ES-I3 (cell line): ENCODE measurements at regions not wholly inside any gene's neighbourhood (a gene's known extent, or its start where the extent isn't known, plus 50 kb on each side); places are given as distances from the start of the nearest gene placed in this dataset.
"Not testable (repeated sequence)": the region's sequence is repeated elsewhere in the genome, so short reads cannot be mapped to it uniquely, and the experiment has no call there.

Experiments
- H3K36me3 ChIP-seq: 2 replicates; pipeline ENCODE4 v1.6.1; 2013; ENCODE audit warnings: mild to moderate bottlenecking, low read length, control low read depth, moderate library complexity; ENCODE audit not compliant: insufficient read depth
- H3K4me1 ChIP-seq: 2 replicates; pipeline ENCODE4 v1.6.1; 2013; ENCODE audit warnings: mild to moderate bottlenecking, control low read depth, low read length; ENCODE audit not compliant: insufficient read depth
- H3K9ac ChIP-seq: 2 replicates; pipeline ENCODE4 v1.6.1; 2013; ENCODE audit warnings: low read depth, mild to moderate bottlenecking, low read length, moderate library complexity
- H3K9me3 ChIP-seq: 2 replicates; pipeline ENCODE4 v1.6.1; 2013; ENCODE audit warnings: mild to moderate bottlenecking, low read length, moderate library complexity; ENCODE audit not compliant: control insufficient read depth, insufficient read depth

DNA sequence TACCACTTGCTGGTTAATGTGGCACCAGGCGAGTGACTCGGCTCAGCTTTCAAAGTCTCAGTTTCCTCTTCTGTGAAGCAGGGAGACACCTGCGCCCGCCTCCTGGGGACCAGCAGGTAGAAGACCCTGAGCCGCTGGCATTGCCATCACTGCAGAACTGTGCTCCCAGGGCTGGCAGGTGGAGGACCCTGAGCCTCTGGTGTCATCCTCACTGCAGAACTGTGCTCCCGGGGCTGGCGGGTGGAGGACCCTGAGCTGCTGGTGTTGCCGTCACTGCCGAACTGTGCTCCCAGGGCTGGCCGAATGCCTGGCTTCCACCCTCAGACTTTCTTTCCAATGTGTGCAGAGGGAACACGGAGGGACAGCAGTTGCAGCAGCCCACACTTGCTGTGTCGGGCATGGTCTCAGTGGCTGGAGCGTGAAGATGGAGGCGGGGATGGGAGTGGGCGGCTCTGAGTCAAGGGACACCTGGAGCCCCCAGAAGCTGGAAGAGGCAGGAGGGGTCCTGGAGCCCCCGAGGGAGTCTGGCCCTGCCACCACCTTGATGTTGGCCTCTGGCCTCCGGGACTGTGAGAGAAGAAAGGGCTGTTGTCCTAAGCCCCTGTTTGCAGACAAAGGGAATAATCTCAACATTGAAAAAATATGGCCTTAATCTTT lies 75.8 kb upstream of the METTL9 start:
- Histone ChIP-seq H3K9ac (no peak overlapping the region), H3K9me3 (no peaks in the 10 kb centered on the region), H3K4me1 (peaks cover 18% of the 10 kb centered on the region), H3K36me3 (no peaks in the 10 kb centered on the region; the same call in 1 of the 2 replicates)

DNA sequence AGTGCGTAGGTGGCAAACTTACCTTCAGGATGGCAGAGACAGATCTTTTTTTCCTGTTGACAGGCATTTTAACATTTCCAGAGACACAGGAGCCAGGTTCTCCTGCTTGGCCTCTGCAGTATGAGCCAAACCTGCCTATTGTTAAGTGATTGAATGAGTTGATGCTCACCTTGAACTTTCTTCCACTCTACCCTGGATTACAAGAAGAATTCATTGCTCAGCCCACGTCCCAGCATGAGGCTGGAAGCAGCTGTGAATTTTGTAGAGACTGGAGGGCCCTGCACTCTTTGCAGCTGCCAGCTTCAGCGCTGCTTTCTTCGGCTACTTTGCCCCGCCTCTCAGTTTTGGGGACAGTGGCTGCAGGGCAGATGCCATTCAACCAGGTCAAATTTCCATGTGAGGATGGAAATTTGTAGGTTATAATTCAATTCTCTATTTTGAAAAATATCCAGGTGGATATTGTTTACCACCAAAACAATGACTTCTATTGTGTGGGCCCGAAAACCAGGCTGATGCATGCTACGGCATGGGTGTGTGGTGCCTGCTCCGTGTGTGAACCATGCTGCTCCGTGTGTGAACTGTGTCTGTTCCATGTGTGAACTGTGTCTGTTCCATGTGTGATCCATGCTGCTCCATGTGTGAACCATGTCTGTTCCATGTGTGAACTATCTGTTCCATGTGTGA lies 75.2 kb upstream of the METTL9 start:
- H3K4me1 ChIP-seq: peaks cover 18% of the 10 kb centered on the region
- H3K9me3 ChIP-seq: no peaks in the 10 kb centered on the region
- H3K36me3 ChIP-seq: no peaks in the 10 kb centered on the region; the same call in 1 of the 2 replicates
- no peak overlapping the region for H3K9ac ChIP-seq

DNA sequence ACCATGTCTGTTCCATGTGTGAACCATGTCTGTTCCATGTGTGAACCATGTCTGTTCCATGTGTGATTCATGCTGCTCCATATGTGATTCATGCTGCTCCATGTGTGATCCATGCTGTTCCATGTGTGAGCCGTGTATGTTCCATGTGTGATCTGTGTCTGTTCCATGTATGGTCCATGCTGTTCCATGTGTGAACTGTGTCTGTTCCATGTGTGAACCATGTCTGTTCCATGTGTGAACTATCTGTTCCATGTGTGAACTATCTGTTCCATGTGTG lies 74.7 kb upstream of the METTL9 start:
- H3K9ac ChIP-seq, H3K36me3 ChIP-seq, H3K9me3 ChIP-seq: not testable (repeated sequence)
- peaks cover 18% of the 10 kb centered on the region for H3K4me1 ChIP-seq

DNA sequence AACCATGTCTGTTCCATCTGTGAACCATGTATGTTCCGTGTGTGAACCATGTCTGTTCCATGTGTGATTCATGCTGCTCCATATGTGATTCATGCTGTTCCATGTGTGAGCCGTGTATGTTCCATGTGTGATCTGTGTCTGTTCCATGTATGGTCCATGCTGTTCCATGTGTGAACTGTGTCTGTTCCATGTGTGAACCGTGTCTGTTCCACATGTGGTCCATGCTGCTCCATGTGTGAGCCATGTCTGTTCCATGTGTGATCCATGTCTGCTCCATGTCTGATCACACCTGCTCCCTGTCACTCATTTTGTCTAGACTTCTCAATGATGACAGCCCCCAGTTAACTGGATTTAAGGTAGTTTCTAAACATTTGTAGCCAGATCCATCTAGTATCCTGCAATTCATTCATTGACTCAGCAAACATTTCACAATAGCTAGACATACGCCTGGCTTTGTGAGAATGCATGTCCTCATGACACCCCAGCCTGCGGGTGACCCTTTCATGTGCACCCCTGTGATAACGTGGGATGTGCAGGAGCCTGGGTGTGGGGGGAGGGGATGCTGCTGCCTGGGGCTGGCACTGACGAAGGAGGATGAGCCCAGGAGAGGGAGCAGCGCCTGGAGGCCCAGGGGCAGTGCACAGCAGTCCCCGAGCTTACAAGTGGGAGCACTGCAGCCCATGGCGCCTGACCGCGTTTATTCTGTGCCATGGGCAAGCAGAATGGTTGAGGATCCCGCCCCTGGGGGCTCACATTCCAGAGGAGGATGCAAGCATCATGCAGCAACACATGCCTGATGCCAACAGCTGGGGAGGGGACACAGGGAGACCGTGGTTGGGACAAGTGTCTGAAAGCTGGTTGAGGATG lies 74.1 kb upstream of the METTL9 start:
- H3K4me1 ChIP-seq: peaks cover 18% of the 10 kb centered on the region
- not testable (repeated sequence) for H3K36me3 ChIP-seq, H3K9ac ChIP-seq, H3K9me3 ChIP-seq

DNA sequence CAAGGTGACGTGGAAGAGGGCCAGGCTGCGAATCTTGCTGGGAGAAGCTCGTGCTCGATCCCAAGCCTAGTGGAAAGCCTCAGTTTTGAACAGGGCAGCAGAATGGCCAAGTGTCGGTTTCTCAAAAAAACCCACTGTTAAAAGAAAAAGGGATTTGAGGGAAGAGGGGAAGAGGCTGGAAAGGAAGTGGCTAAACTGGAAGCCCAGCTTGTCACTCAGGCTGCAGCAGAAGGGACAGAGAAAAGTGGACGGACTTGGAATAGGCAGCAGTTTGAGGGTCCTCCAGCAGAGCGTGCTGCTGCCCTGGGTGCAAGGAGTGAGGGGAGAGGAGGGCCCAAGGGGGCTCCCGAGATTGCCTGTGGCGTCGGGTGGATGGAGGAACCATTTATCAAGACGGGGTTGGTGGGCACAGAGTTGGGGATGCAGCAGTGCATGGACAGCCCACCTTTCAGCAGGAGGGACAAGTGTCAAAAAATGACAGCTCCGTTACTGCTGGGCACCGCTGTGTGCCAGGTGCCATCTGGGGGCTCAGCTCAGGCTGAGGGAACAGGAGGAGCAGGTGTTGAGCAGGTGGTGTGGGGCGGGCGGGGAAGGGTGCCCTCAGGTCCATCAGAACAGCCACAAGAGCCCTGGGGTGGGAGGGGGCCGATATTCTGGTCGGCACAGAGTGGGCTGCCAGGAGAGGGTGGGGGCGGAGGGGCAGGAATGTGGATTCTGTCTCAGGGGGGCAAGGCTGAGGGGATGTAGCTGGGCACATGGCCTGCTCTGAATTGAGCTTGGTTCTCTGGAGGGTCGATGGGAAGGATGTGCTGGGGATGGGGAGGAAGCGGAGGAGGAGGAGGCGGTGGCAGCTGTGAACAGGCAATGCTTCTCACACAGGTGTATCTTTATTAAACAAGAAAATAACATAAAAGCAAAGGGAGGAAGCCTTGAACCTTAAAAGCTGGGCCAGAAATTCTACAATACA lies 73.1 kb upstream of the METTL9 start:
- H3K9me3 ChIP-seq, H3K9ac ChIP-seq, H3K36me3 ChIP-seq: not testable (repeated sequence)
- peaks cover 18% of the 10 kb centered on the region for H3K4me1 ChIP-seq

DNA sequence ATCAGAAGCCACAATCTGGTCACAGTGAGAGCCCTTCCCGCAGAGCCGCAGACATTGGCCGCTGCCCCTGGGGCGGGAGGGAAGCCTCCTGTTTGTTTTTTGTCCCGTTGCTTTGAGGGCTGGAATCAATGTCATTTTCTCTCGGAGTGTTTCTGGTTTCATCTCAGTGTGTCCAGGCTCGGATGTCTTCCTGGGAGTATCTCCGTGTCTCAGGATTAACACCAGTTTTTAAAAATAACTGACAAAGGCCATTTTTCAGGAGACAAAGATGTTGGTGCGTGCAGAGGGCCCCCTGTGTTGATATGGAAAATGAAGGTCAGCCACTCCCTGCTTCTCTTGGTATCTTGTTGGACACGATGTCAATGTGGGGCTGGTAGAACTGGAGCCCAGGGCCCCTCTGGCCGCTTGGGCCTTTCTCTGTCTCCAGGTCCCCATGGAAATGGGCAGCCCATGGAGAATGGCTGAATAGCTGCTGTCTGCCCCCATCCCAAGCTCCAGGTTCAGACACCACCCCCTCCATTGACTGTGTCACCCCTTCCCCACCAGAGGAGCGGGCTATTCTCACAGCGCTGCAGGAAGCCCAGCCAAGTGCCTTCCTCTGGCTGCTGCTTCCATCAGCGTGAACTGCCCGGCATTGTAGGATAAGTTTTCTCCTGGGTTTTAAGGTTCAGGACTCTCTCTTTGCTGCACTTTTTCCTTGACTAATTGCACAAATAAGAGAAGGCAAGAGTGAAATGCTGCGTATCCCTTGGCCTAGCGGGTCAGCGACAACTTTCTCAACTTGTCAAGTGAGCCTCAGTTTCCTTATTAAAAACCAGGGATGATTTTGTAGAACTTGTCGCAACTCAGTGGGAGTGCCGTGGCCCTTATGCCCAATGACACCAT lies 72.2 kb upstream of the METTL9 start:
- no peaks in the 10 kb centered on the region for H3K9me3 ChIP-seq
- no peak overlapping the region for H3K9ac ChIP-seq
- H3K4me1 ChIP-seq: peaks cover 18% of the 10 kb centered on the region
- H3K36me3 ChIP-seq: no peaks in the 10 kb centered on the region

DNA sequence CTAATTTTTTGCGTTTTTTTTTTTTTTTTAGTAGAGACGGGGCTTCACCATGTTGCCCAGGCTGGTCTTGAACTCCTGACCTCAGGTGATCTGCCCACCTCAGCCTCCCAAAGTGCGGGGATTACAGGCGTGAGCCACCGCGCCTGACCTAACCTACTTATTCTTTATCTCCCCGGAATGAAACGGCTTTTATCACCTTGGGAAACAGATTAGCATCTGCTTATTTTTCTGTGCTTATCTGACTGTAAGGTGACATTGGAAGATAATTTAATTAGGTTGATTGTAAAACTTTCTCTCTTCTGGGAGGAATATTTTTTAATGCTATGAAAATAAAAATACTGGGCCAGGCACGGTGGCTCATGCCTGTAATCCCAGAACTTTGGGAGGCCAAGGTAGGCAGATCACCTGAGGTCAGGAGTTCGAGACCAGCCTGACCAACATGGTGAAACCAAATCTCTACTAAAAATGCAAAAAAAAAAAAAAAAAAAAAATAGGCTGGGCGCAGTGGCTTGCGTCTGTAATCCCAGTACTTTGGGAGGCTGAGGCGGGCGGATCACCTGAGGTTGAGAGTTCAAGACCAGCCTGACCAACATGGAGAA lies 70.2 kb upstream of the METTL9 start:
- H3K4me1 ChIP-seq: peaks cover 12% of the 10 kb centered on the region; the same call in 1 of the 2 replicates
- not testable (repeated sequence) for H3K9me3 ChIP-seq, H3K36me3 ChIP-seq, H3K9ac ChIP-seq

DNA sequence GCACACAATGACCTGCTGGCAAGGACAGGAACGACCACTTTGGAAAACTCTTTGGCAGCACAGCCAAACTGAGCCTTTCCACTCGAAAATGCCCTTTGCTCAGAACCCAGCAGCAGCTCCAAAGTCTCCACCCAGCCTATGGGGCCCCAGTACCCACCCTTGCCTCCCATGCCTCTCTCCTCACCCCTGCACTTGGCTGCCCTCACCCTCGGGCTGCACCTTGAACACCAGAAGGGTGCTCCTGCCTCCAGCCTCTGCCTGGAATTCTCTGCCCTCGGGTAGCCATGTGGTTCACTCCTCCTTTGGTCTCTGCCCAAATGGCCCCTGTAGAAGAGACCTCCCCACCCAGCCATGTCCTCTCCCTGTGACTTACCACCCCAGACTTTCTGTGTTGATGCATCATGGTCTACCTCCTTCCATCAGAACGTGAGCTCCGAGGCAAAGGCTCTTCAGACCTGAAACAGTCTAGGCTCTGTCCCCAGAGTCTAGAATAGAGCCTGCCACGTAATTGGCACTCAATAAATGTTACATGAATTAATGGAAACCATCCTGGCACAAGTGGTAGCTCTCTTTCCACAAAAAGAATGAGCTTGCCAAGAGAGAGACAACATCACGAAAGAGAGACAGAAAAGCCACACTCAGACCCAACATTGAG lies 68.5 kb upstream of the METTL9 start:
- not testable (repeated sequence) for H3K4me1 ChIP-seq, H3K36me3 ChIP-seq, H3K9me3 ChIP-seq, H3K9ac ChIP-seq

DNA sequence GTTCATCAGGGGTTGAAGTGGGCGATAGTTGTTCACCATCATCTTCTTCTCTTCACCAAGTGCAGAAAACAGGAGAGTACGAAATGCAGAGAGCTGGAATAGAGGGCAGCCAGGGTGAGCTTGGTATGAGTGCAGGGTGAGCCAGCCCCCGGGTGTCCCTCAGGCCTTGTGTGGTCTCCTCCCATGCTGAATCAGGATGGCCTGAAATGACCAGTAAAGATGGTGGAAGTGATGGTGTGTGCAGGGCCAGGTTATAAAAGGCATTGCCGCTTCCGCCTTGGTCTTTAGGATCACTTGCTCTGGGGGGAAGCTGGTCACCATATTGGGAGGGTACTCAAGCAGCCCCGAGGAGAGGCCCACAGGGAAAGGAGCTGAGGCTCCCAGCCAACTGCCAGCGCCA lies 66.4 kb upstream of the METTL9 start:
- not testable (repeated sequence) for H3K4me1 ChIP-seq, H3K9ac ChIP-seq, H3K9me3 ChIP-seq, H3K36me3 ChIP-seq

DNA sequence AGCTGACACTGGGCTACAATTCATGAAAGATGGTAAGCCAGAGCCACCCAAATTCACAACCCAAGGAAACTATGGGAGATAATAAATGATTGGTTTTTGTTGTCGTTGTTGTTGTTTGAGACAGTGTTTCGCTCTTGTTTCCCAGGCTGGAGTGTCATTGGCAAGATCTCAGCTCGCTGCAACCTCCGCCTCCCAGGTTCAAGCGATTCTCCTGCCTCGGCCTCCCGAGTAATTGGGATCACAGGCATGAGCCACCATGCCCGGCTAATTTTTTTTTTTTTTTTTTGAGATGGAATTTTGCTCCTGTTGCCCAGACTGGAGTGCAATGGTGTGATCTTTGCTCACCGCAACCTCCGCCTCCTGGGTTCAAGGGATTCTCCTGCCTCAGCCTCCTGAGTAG lies 65.9 kb upstream of the METTL9 start:
- H3K36me3 ChIP-seq, H3K4me1 ChIP-seq, H3K9ac ChIP-seq, H3K9me3 ChIP-seq: not testable (repeated sequence)

DNA sequence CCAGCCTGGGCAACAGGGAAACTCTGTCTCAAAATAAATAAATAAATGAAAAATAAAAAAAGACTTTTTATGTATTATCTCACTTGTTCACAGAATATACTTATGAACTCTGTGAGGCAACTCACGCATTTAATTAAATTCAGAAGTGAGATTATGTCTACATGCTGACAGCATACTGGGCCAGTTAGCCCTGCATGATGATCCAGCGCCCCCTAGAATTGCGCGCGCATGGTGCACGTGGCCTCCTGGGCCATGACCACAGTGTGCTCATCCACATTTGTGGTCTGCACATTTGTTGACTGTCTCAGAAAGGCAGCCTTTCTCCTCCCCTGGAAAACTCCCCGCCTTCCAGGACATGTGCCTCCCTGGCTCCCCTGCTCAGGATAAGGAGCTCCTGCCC lies 64.8 kb upstream of the METTL9 start:
- not testable (repeated sequence) for H3K9ac ChIP-seq, H3K4me1 ChIP-seq

DNA sequence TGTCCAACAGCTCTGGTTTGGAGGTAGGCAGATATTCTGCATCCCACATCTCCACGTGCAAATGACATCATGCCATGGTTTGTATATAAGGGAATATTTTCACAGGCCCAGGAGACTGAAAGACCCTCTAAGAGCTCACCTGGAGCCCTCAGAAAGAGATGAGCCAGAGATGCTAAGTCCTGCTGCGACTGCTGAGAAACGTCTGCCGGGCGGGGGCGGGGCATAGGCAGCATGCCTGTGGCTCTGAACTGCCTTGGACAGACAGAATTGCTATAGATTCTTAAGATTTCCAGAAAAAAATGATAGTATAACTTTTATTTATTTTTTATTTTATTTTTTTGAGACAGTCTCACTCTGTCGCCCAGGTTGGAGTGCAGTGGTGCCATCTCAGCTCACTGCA lies 64.2 kb upstream of the METTL9 start:
- not testable (repeated sequence) for H3K36me3 ChIP-seq, H3K9me3 ChIP-seq, H3K9ac ChIP-seq, H3K4me1 ChIP-seq

More for the DNA sequence above, 64.8 kb upstream of the METTL9 start:
- H3K9me3 ChIP-seq, H3K36me3 ChIP-seq: not testable (repeated sequence)

DNA sequence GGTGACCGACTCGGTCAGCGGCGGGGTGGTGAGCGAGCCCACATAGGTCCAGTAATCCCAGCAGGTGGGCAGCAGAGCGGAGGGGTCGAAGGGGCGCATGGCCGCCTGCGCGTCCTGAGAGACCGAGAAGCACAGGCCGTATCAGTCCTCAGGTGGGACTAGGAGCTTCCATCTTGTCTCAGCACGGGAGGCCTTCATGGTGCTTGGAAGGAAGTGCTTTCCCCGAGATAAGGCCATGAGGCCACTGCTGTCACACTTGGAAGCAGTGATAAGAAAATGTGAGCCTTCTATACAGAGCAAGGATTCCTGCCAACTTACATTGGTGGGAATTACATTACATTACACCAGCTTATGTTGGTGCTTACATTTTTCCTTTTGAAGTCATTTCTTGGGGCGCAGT lies 62.6 kb upstream of the METTL9 start:
- H3K9me3 ChIP-seq, H3K36me3 ChIP-seq, H3K4me1 ChIP-seq, H3K9ac ChIP-seq: not testable (repeated sequence)
